CD8-positive, alpha-beta memory T cell (primary cell): ENCODE measurements at regions not wholly inside any gene's neighbourhood (a gene's known extent, or its start where the extent isn't known, plus 50 kb on each side); places are given as distances from the start of the nearest gene placed in this dataset.
A peak's percentile ranks its signal among the peaks of the same experiment; 100 is the strongest.

Experiments used
- CTCF ChIA-PET: fragments of 350-600 bp; sonication (Branson Sonifier 250); formaldehyde crosslinking; loops from one replicate; lab custom pipeline; 2021; ENCODE audit warnings: antibody characterized with exemption; lab: Charles Lee
- POLR2A ChIA-PET: fragments of 350-600 bp; sonication (Branson Sonifier 250); formaldehyde crosslinking; loops from one replicate; lab custom pipeline; 2021; ENCODE audit warnings: antibody characterized with exemption; lab: Charles Lee
- DNase-seq, 5 donors: peaks; one replicate each; pipeline versions ENCODE4 v3.0.0 to v3.0.0-alpha.2; 2020 to 2022; ENCODE audit warnings: mixed read lengths in 1 of 5
- H3K27ac ChIP-seq: one replicate; pipeline ENCODE4 v1.7.0; 2013; ENCODE audit warnings: low read depth, mild to moderate bottlenecking, low read length, moderate library complexity
- H3K27me3 ChIP-seq: 2 replicates; pipeline ENCODE4 v1.7.0; 2013; ENCODE audit warnings: low read length, mild to moderate bottlenecking; ENCODE audit not compliant: insufficient read depth, poor library complexity, severe bottlenecking
- H3K36me3 ChIP-seq: 2 replicates; pipeline ENCODE4 v1.7.0; 2013; ENCODE audit warnings: mild to moderate bottlenecking, low read length, moderate library complexity; ENCODE audit not compliant: insufficient read depth
- H3K4me1 ChIP-seq: 2 replicates; pipeline ENCODE4 v1.7.0; 2013; ENCODE audit warnings: mild to moderate bottlenecking, low read length, moderate library complexity; ENCODE audit not compliant: insufficient read depth
- H3K4me3 ChIP-seq: 2 replicates; pipeline ENCODE4 v1.7.0; 2013; ENCODE audit warnings: mild to moderate bottlenecking, low read length
- H3K9me3 ChIP-seq: 2 replicates; pipeline ENCODE4 v1.7.0; 2013; ENCODE audit warnings: mild to moderate bottlenecking, low read length
- H3K27ac Mint-ChIP-seq, 8 donors: one replicate each; pipeline ENCODE4 v1.8.0; 2020 to 2021; ENCODE audit warnings: mixed read lengths in 8 of 8, mild to moderate bottlenecking in 6 of 8, inconsistent platforms in 3 of 8, moderate library complexity in 3 of 8
- H3K27me3 Mint-ChIP-seq, 2 donors: one replicate each; pipeline ENCODE4 v1.8.0; 2020 to 2021; ENCODE audit warnings: mixed read lengths in 2 of 2, mild to moderate bottlenecking in 1 of 2, moderate library complexity in 1 of 2
- H3K36me3 Mint-ChIP-seq, 3 donors: one replicate each; pipeline ENCODE4 v1.8.0; 2020 to 2021; ENCODE audit warnings: mixed read lengths in 3 of 3, inconsistent platforms in 1 of 3, mild to moderate bottlenecking in 1 of 3
- H3K4me1 Mint-ChIP-seq, 3 donors: one replicate each; pipeline ENCODE4 v1.8.0; 2020 to 2021; ENCODE audit warnings: mixed read lengths in 3 of 3, inconsistent platforms in 1 of 3, mild to moderate bottlenecking in 1 of 3
- H3K4me3 Mint-ChIP-seq, 7 donors: one replicate each; pipeline ENCODE4 v1.8.0; 2020 to 2021; ENCODE audit warnings: mixed read lengths in 7 of 7, mild to moderate bottlenecking in 6 of 7, moderate library complexity in 4 of 7, inconsistent platforms in 2 of 7
- H3K9me3 Mint-ChIP-seq, 5 donors: one replicate each; pipeline ENCODE4 v1.8.0; 2020 to 2022; ENCODE audit warnings: mixed read lengths in 5 of 5, mild to moderate bottlenecking in 3 of 5, moderate library complexity in 2 of 5, inconsistent platforms in 1 of 5

- Mint-ChIP-seq H3K4me3 (peak overlapping the region in 6 of 7 donors; percentile 26 to 79 (median 62)), H3K4me1 (peaks cover 45 to 64% (median 52%) of the 10 kb centered on the region in 3 donors), H3K27ac (peak overlapping the region; percentile 54 to 97 (median 92)), H3K36me3 (no peaks in the 10 kb centered on the region), H3K9me3 (peaks cover 0 to 5% (median 0%) of the 10 kb centered on the region in 5 donors), H3K27me3 (no peaks in the 10 kb centered on the region)
- Histone ChIP-seq H3K9me3 (no peaks in the 10 kb centered on the region), H3K27ac (no peak overlapping the region), H3K4me1 (peaks cover 40% of the 10 kb centered on the region), H3K36me3 (no peaks in the 10 kb centered on the region), H3K4me3 (no peak overlapping the region), H3K27me3 (no peaks in the 10 kb centered on the region)
- no peak for DNase-seq
- ChIA-PET POLR2A (interaction anchor here (0.6 kb wide), 1 partner anchor 105 kb away, joined by 3 read pairs; no protein-coding TSS in a partner anchor), CTCF (interaction anchor here (0.6 kb wide), 1 partner anchor 13 kb away, joined by 4 read pairs; no protein-coding TSS in a partner anchor)
Observed at GRCh38 chr6:137815692-137816091, 51.4 kb upstream of the TNFAIP3 start.

DNA sequence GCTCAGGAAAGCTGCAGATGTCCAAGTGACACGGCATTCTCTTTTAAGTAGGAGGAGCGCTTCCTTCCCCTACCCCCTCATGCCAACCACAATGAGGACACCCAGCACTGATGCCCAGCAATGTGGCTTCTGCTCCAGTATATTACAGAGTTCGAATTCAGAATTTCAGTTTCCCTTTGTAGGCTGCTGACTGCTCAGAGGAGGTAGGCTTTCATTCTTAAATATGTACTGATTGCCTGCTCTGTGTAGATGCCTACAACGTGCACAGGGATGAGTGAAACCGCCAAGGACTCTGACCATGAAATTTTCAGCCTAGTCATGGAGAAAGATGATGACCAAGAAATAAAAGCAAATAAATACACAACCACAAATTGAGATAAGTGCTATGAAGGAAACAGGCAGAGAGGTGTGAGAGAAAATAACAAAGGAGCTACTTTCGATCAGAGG is 50.9 kb upstream of the TNFAIP3 start:
- Mint-ChIP-seq H3K4me3 (peak overlapping the region; percentile 20 to 79 (median 54)), H3K9me3 (peaks cover 0 to 5% (median 0%) of the 10 kb centered on the region in 5 donors), H3K4me1 (peaks cover 44 to 63% (median 52%) of the 10 kb centered on the region in 3 donors), H3K27ac (peak overlapping the region; percentile 54 to 97 (median 92)), H3K27me3 (no peaks in the 10 kb centered on the region), H3K36me3 (no peaks in the 10 kb centered on the region)
- ChIA-PET POLR2A (no interaction called here), CTCF (interaction anchor here (0.6 kb wide), 1 partner anchor 13 kb away, joined by 4 read pairs; no protein-coding TSS in a partner anchor)
- H3K4me1 ChIP-seq, result peaks cover 40% of the 10 kb centered on the region
- H3K36me3 ChIP-seq, result no peaks in the 10 kb centered on the region
- no peak overlapping the region for H3K4me3 ChIP-seq
- no peaks in the 10 kb centered on the region for H3K9me3 ChIP-seq
- DNase-seq, result no peak
- no peak overlapping the region for H3K27ac ChIP-seq
- no peaks in the 10 kb centered on the region for H3K27me3 ChIP-seq

GRCh38 chr6:137816688-137817618 is 50.1 kb upstream of the TNFAIP3 start:
- no peak for DNase-seq
- Histone ChIP-seq H3K4me1 (peaks cover 40% of the 10 kb centered on the region), H3K27me3 (no peaks in the 10 kb centered on the region), H3K9me3 (no peaks in the 10 kb centered on the region), H3K36me3 (no peaks in the 10 kb centered on the region), H3K4me3 (no peak overlapping the region), H3K27ac (no peak overlapping the region)
- H3K4me3 Mint-ChIP-seq, result peak overlapping the region in 1 of 7 donors; percentile 57
- H3K9me3 Mint-ChIP-seq, result peaks cover 0 to 5% (median 0%) of the 10 kb centered on the region in 5 donors
- CTCF ChIA-PET, result no interaction called here
- H3K4me1 Mint-ChIP-seq, result peaks cover 36 to 62% (median 50%) of the 10 kb centered on the region in 3 donors
- peak overlapping the region in 7 of 8 donors; percentile 88 to 97 (median 94) for H3K27ac Mint-ChIP-seq
- no peaks in the 10 kb centered on the region for H3K27me3 Mint-ChIP-seq
- POLR2A ChIA-PET, result no interaction called here
- no peaks in the 10 kb centered on the region for H3K36me3 Mint-ChIP-seq
